Neural crest cell (in vitro differentiated cells): ENCODE measurements at regions not wholly inside any gene's neighbourhood (a gene's known extent, or its start where the extent isn't known, plus 50 kb on each side); places are given as distances from the start of the nearest gene placed in this dataset.
"Not testable (repeated sequence)": the region's sequence is repeated elsewhere in the genome, so short reads cannot be mapped to it uniquely, and the experiment has no call there.

Source experiments
- DNase-seq: peaks from one replicate; pipeline ENCODE4 v3.0.0; 2021; ENCODE audit warnings: low read depth, mixed read lengths, low spot score
- H3K27ac Mint-ChIP-seq: one replicate; pipeline ENCODE4 v1.8.0; 2021; ENCODE audit warnings: mild to moderate bottlenecking, mixed read lengths; ENCODE audit not compliant: unreplicated experiment
- H3K27me3 Mint-ChIP-seq: 2 replicates; pipeline ENCODE4 v1.8.0; 2021; ENCODE audit warnings: low read depth, mild to moderate bottlenecking, mixed read lengths
- H3K36me3 Mint-ChIP-seq: 2 replicates; pipeline ENCODE4 v1.8.0; 2021; ENCODE audit warnings: low read depth, mild to moderate bottlenecking, mixed read lengths
- H3K4me1 Mint-ChIP-seq: 2 replicates; pipeline ENCODE4 v1.8.0; 2021; ENCODE audit warnings: mixed read lengths
- H3K4me3 Mint-ChIP-seq: one replicate; pipeline ENCODE4 v1.8.0; 2021; ENCODE audit warnings: mild to moderate bottlenecking, mixed read lengths
- H3K9me3 Mint-ChIP-seq: 2 replicates; pipeline ENCODE4 v1.8.0; 2021; ENCODE audit warnings: mixed read lengths
- CTCF ChIP-seq: fragments of 200-600 bp; sonication (generic); conservative IDR thresholded peaks from 2 replicates; pipeline ENCODE4 v1.5.0; 2021; ENCODE audit warnings: antibody characterized with exemption, mild to moderate bottlenecking

DNA sequence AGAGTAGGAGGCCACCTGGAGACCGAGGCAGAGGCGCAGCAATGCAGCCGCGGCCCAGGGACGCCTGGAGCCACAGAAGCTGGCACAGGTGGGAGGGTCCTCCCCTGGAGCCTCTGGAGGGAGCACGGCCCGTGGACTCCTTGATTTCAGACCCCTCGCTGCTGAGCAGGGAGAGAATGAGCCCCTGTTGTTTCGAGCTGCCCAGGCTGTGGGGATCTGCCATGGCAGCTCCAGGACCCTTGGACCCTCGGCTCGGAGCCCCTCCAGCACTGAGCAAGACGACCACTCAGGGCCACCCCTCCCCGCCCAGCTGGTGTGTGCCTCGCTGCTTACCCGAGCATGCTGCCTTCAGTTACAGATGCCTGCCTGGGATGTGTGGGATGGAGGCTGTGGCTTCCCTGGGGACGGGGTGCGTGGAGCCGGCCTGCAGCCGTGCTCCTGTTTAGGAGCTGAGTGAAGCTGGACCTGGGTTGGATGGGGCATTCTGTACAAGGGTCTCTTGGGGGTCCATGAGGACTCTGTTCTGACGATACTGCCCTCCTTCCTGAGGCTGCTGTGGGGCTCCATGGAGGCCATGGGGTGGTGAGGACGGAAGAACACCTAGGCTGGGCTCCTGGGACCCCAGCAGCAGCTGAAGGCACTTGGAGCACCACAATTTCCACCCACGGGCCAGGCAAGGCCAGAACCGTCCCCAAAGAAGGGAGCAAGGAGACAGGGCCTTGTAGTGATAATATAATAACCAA lies 115.1 kb upstream of the LPCAT1 start:
- Mint-ChIP-seq H3K27me3 (peaks cover 24% of the 10 kb centered on the region), H3K27ac (no peak overlapping the region), H3K9me3 (no peaks in the 10 kb centered on the region), H3K4me1 (peaks cover 21% of the 10 kb centered on the region), H3K4me3 (no peak overlapping the region), H3K36me3 (no peaks in the 10 kb centered on the region)
- no peak for TF ChIP-seq CTCF
- DNase-seq: no peak

DNA sequence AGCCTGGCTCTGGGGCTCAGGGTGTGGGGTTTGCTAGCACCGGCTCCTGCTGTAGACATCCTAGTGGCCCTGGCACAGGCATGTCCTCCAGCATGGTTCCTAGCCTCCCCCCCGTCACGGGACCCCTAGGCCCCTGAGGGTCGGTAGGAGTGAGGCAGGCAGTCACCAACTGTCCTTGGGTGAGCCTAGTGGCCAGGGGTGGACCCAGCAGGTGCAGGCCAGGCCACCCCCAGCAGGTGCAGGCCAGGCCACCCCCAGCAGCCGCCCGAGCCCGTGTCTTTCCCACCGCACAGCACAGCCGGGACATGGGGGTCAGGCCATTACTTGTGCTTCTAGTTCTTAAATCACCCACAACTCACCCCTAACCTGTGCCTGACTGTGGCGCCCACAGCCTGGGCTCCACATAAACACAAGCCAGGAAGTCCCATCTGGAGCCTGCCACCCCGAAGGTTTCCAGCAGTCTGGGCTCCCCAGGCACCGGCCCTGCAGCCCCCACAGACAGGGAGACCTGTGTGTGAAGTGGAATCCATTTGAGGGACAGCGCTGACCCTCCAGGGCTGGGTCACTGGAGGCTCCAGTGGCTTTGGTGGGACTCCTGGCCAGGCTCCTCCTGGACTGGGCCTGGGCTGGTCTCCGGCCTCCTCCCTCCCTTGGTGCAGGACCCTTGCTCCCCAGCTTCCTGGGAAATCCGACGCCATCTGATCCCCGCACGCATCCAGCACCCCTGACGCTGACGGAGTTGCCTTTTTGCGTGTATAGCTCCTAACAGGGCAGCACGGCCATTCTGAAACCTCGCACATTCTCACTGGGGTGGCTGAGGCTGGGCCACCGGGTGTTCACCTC lies 114.1 kb upstream of the LPCAT1 start:
- no peaks in the 10 kb centered on the region for H3K36me3 Mint-ChIP-seq
- H3K9me3 Mint-ChIP-seq: no peaks in the 10 kb centered on the region
- TF ChIP-seq CTCF: no peak
- no peak for DNase-seq
- H3K4me1 Mint-ChIP-seq: peaks cover 25% of the 10 kb centered on the region
- peak overlapping the region; percentile 34 for H3K4me3 Mint-ChIP-seq
- no peak overlapping the region for H3K27ac Mint-ChIP-seq
- H3K27me3 Mint-ChIP-seq: peaks cover 15% of the 10 kb centered on the region

GRCh38 chr5:1636981-1637638 lies 113.3 kb upstream of the LPCAT1 start:
- Mint-ChIP-seq H3K4me1 (peaks cover 33% of the 10 kb centered on the region), H3K4me3 (no peak overlapping the region), H3K36me3 (no peaks in the 10 kb centered on the region), H3K27me3 (peaks cover 13% of the 10 kb centered on the region), H3K27ac (no peak overlapping the region), H3K9me3 (no peaks in the 10 kb centered on the region)
- no peak for TF ChIP-seq CTCF
- DNase-seq: no peak

DNA sequence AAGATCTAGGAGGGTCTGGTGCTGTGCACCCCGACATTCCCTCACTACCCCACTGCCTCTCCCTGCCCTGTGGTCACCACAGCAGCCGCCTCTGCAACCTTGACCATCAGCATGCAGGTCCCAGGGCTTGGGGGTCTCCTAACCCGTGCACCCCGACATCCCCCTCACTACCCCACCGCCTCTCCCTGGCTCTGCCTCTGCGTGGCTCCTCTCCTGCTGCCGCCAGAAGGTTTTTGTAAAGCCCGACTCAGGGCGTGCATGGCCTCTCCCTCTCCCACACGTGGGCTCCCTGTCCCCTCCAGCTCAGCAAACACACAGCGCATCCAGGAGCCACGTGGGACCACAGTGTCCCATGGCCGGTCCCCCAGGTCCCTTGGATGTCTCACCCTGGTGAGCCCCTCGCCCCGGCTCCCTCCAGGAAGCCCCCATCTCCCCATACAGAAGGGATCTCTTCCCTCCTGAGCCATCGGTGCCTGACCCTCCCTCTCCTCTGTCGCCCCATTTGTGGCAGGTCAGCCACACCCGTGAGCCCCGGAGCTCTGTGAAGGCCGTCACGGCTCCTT lies 112.5 kb upstream of the LPCAT1 start:
- H3K36me3 Mint-ChIP-seq, H3K27ac Mint-ChIP-seq, H3K27me3 Mint-ChIP-seq, DNase-seq, H3K4me3 Mint-ChIP-seq, H3K9me3 Mint-ChIP-seq: not testable (repeated sequence)
- peaks cover 32% of the 10 kb centered on the region for H3K4me1 Mint-ChIP-seq

DNA sequence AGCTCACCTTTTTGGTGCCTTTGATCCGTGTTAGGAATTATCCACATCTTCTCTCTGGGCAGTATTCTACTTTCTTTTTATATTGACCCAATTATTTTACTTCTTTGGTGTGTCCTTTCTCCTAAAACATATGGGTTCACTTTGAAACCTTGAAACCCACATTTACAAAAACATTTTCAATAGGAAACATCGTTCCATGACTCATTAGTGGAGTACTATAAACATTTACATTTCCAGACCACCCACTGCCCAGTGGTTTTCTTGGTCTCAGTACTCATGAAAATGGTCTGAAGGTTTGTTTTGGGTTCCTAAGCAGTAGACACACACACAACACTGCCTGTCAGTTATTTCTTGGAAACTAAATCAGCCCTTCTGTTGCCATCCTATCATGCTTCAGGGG lies 111.7 kb upstream of the LPCAT1 start:
- H3K27ac Mint-ChIP-seq, DNase-seq, H3K9me3 Mint-ChIP-seq, H3K36me3 Mint-ChIP-seq, H3K27me3 Mint-ChIP-seq: not testable (repeated sequence)
- Mint-ChIP-seq H3K4me3 (peak overlapping the region; percentile 69), H3K4me1 (peaks cover 29% of the 10 kb centered on the region)

- no peaks in the 10 kb centered on the region for H3K9me3 Mint-ChIP-seq
- H3K4me1 Mint-ChIP-seq: peaks cover 29% of the 10 kb centered on the region
- no peak for TF ChIP-seq CTCF
- no peak for DNase-seq
- peak overlapping the region; percentile 97 for H3K27ac Mint-ChIP-seq
- H3K4me3 Mint-ChIP-seq: peak overlapping the region; percentile 86
- H3K27me3 Mint-ChIP-seq: no peaks in the 10 kb centered on the region
- H3K36me3 Mint-ChIP-seq: no peaks in the 10 kb centered on the region
These were observed 110.5 kb upstream of the LPCAT1 start for GRCh38 chr5:1634337-1634661.
